ENCODE measurements at regions not wholly inside any gene's neighbourhood (a gene's known extent, or its start where the extent isn't known, plus 50 kb on each side); places are given as distances from the start of the nearest gene placed in this dataset.

DNA sequence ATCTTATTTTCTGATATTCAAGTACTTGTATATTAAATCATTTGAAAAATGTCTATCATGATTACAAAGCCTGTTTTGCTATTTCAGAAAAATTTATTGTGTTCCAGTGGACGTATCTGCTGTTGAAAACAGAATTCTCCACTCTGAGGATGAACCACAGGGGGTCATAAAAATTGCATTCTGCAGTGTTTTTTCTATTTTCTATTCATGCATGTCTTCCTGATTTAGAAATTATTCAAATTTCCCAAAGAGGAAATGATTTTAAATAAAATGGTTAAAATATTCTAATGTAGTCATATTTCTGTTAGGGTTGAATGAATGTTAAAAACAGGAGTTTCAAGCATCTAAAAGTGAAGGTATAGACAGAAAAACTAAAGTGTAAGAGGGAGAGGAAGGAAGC is 111.5 kb upstream of the ANKRD55 start:
- H4K20me1 ChIP-seq (ENCODE audit: insufficient read depth): no peaks in the 10 kb centered on the region
- H3K36me3 ChIP-seq (ENCODE audit: insufficient read depth, low read length): no peaks in the 10 kb centered on the region
- no peaks in the 10 kb centered on the region for H3K79me2 ChIP-seq (replicated peaks; ENCODE audit: insufficient read depth, low read length)
- H2AFZ ChIP-seq (ENCODE audit: low read depth, low read length): no peak overlapping the region
- H3K9ac ChIP-seq (ENCODE audit: low read length): no peak overlapping the region
- H3K4me3 ChIP-seq (ENCODE audit: low read length): no peak overlapping the region
- H3K9me2 ChIP-seq (ENCODE audit: insufficient read depth, low read length): no peaks in the 10 kb centered on the region
- H3K27ac ChIP-seq (ENCODE audit: low read length): no peak overlapping the region
- no peaks in the 10 kb centered on the region for H3K9me3 ChIP-seq (ENCODE audit: low read length)
- H3F3A ChIP-seq (ENCODE audit: insufficient read depth, low read length, poor library complexity, severe bottlenecking): no peaks in the 10 kb centered on the region
- H3K4me2 ChIP-seq (ENCODE audit: low read length): no peak overlapping the region
- H3K27me3 ChIP-seq (ENCODE audit: insufficient read depth, low read depth, low read length): no peaks in the 10 kb centered on the region
- TF ChIP-seq, protein P1, sequence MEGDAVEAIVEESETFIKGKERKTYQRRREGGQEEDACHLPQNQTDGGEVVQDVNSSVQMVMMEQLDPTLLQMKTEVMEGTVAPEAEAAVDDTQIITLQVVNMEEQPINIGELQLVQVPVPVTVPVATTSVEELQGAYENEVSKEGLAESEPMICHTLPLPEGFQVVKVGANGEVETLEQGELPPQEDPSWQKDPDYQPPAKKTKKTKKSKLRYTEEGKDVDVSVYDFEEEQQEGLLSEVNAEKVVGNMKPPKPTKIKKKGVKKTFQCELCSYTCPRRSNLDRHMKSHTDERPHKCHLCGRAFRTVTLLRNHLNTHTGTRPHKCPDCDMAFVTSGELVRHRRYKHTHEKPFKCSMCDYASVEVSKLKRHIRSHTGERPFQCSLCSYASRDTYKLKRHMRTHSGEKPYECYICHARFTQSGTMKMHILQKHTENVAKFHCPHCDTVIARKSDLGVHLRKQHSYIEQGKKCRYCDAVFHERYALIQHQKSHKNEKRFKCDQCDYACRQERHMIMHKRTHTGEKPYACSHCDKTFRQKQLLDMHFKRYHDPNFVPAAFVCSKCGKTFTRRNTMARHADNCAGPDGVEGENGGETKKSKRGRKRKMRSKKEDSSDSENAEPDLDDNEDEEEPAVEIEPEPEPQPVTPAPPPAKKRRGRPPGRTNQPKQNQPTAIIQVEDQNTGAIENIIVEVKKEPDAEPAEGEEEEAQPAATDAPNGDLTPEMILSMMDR (IDR thresholded peaks at IDR 0.05; ENCODE audit: poor library complexity, severe bottlenecking): no peak

DNA sequence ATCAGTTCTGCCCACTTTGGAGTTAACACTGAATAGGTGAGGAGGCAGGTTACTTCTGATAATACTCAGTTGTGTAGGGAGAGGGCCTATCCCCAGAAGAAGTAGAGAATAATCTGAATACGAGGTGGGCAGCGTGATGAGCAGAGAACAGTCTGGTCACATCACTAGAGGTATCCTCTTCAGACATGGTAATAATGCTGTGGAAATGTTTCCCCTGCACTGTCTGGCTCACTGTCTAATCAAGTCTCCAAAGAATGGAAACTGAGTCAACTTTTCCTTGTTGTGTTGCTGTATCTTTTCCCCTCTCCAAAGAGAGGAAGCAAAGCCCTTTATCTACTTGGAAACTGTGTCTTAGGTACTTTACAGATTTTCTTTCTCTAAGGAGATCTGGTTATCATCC is 110.9 kb upstream of the ANKRD55 start:
- TF ChIP-seq MXI1 (conservative IDR thresholded peaks at IDR 0.05; ENCODE audit: poor library complexity, severe bottlenecking) (no peak), EZH2 (IDR thresholded peaks at IDR 0.05; ENCODE audit: borderline replicate concordance, insufficient read depth, low read length, poor library complexity, severe bottlenecking) (no peak), TAF1 (IDR thresholded peaks at IDR 0.05; ENCODE audit: low read depth) (no peak), EP300 (conservative IDR thresholded peaks at IDR 0.05; ENCODE audit: poor library complexity, severe bottlenecking) (no peak), SMC3 (conservative IDR thresholded peaks at IDR 0.05; ENCODE audit: poor library complexity) (no peak), RAD21 (conservative IDR thresholded peaks at IDR 0.05) (no peak), POLR2AphosphoS5 (IDR thresholded peaks at IDR 0.05) (no peak)
- TF ChIP-seq, protein P1 (IDR thresholded peaks at IDR 0.05; ENCODE audit: poor library complexity, severe bottlenecking): no peak
- TF ChIP-seq, protein P2, sequence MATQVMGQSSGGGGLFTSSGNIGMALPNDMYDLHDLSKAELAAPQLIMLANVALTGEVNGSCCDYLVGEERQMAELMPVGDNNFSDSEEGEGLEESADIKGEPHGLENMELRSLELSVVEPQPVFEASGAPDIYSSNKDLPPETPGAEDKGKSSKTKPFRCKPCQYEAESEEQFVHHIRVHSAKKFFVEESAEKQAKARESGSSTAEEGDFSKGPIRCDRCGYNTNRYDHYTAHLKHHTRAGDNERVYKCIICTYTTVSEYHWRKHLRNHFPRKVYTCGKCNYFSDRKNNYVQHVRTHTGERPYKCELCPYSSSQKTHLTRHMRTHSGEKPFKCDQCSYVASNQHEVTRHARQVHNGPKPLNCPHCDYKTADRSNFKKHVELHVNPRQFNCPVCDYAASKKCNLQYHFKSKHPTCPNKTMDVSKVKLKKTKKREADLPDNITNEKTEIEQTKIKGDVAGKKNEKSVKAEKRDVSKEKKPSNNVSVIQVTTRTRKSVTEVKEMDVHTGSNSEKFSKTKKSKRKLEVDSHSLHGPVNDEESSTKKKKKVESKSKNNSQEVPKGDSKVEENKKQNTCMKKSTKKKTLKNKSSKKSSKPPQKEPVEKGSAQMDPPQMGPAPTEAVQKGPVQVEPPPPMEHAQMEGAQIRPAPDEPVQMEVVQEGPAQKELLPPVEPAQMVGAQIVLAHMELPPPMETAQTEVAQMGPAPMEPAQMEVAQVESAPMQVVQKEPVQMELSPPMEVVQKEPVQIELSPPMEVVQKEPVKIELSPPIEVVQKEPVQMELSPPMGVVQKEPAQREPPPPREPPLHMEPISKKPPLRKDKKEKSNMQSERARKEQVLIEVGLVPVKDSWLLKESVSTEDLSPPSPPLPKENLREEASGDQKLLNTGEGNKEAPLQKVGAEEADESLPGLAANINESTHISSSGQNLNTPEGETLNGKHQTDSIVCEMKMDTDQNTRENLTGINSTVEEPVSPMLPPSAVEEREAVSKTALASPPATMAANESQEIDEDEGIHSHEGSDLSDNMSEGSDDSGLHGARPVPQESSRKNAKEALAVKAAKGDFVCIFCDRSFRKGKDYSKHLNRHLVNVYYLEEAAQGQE (IDR thresholded peaks at IDR 0.05; ENCODE audit: borderline replicate concordance): no peak

More for the DNA sequence above, 110.9 kb upstream of the ANKRD55 start:
- H3F3A ChIP-seq (ENCODE audit: insufficient read depth, low read length, poor library complexity, severe bottlenecking): no peaks in the 10 kb centered on the region
- no peak overlapping the region for H3K4me3 ChIP-seq (ENCODE audit: low read length)
- no peaks in the 10 kb centered on the region for H3K36me3 ChIP-seq (ENCODE audit: insufficient read depth, low read length)
- no peak overlapping the region for H3K27ac ChIP-seq (ENCODE audit: low read length)
- H3K9me2 ChIP-seq (ENCODE audit: insufficient read depth, low read length): no peaks in the 10 kb centered on the region
- no peaks in the 10 kb centered on the region for H3K27me3 ChIP-seq (ENCODE audit: insufficient read depth, low read depth, low read length)
- no peaks in the 10 kb centered on the region for H4K20me1 ChIP-seq (ENCODE audit: insufficient read depth)
- H2AFZ ChIP-seq (ENCODE audit: low read depth, low read length): no peak overlapping the region
- H3K9ac ChIP-seq (ENCODE audit: low read length): no peak overlapping the region
- no peak overlapping the region for H3K4me2 ChIP-seq (ENCODE audit: low read length)
- no peaks in the 10 kb centered on the region for H3K79me2 ChIP-seq (replicated peaks; ENCODE audit: insufficient read depth, low read length)
- no peaks in the 10 kb centered on the region for H3K9me3 ChIP-seq (ENCODE audit: low read length)
